ENCODE measurements at regions not wholly inside any gene's neighbourhood (a gene's known extent, or its start where the extent isn't known, plus 50 kb on each side); places are given as distances from the start of the nearest gene placed in this dataset.
A peak's percentile ranks its signal among the peaks of the same experiment; 100 is the strongest.

GRCh38 chr2:172208791-172209325 is 106.2 kb upstream of the DLX2 start:
- no peaks in the 10 kb centered on the region for H3K27me3 ChIP-seq
- no peaks in the 10 kb centered on the region for H3K36me3 ChIP-seq
- peak in 1 of 2 donors; percentile 57 for DNase-seq (ENCODE audit: low read depth in 1 of 2, low spot score in 1 of 2)
- no peaks in the 10 kb centered on the region for H3K9me3 ChIP-seq (ENCODE audit: low read depth)
- no peaks in the 10 kb centered on the region for H3K4me1 ChIP-seq (ENCODE audit: low read depth)
- H3K27ac ChIP-seq = no peak overlapping the region
- TF ChIP-seq CTCF (IDR thresholded peaks at IDR 0.05; ENCODE audit: low read depth, low read length) = no peak
- H3K4me3 ChIP-seq = no peak overlapping the region

GRCh38 chr2:172210599-172210998 is 107.9 kb upstream of the DLX2 start:
- Histone ChIP-seq H3K9me3 (ENCODE audit: low read depth) (no peaks in the 10 kb centered on the region), H3K27me3 (no peaks in the 10 kb centered on the region), H3K36me3 (no peaks in the 10 kb centered on the region), H3K27ac (no peak overlapping the region), H3K4me3 (no peak overlapping the region), H3K4me1 (ENCODE audit: low read depth) (no peaks in the 10 kb centered on the region)
- TF ChIP-seq CTCF (IDR thresholded peaks at IDR 0.05; ENCODE audit: low read depth, low read length) = no peak
- DNase-seq (ENCODE audit: low read depth in 1 of 2, low spot score in 1 of 2) = no peak

DNA sequence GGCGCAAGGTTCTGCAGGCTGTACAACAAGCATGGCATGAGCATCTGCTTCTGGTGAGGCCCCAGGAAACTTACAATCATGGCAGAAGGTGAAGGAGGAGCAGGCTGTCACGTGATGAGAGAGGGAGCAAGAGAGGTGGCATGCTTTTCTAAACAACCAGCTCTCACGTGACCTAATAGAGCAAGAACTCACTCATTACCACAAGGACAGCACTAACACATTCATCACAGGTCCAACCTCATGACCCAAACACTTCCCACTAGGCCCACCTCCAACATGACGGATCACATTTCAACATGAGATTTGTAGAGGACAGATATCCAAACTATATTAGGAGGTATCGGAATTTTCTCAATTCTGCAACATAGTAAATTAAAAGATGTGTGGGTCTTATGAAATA is 108.8 kb upstream of the DLX2 start:
- Histone ChIP-seq H3K27me3 (no peaks in the 10 kb centered on the region), H3K4me3 (no peak overlapping the region), H3K4me1 (ENCODE audit: low read depth) (no peaks in the 10 kb centered on the region), H3K9me3 (ENCODE audit: low read depth) (no peaks in the 10 kb centered on the region), H3K27ac (no peak overlapping the region), H3K36me3 (no peaks in the 10 kb centered on the region)
- DNase-seq (ENCODE audit: low read depth in 1 of 2, low spot score in 1 of 2) = peak in 1 of 2 donors; percentile 37
- TF ChIP-seq CTCF (IDR thresholded peaks at IDR 0.05; ENCODE audit: low read depth, low read length) = no peak

DNA sequence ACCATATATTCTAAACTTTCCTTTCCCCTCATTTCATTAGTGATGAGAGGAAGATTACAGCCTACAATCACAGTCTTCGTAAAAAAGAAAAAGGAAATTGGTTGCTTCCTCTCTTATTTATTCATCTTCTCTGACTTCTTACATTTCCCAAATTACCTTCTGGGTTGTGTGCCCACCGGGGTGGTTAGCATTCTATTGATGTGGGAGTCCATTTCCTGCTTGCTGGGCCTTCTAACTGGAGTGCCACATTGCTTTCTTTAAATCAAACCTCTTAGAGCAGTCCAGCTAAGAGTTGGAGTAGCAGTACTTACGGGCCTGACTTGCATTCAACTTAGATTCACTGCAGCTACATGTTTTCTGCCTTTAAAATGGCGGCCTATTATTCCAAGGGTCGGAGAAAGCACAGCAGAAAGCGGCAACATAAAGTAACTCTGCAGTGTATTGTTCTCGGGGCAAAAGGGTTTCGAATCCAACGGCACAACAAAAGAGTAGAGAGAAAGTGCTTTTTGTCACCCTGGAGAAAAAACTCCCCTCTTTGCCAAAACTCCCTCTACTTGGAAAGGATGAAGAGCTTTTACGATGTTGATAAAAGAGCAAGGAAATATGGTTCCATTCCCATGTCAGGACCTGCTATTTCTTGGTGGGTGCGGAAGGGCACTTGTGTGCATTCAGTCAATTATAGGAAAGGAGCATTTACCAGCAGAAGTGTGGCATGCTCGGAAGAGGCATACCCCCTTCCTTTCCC is 110.6 kb upstream of the DLX2 start:
- H3K27ac ChIP-seq = no peak overlapping the region
- H3K27me3 ChIP-seq = no peaks in the 10 kb centered on the region

DNA sequence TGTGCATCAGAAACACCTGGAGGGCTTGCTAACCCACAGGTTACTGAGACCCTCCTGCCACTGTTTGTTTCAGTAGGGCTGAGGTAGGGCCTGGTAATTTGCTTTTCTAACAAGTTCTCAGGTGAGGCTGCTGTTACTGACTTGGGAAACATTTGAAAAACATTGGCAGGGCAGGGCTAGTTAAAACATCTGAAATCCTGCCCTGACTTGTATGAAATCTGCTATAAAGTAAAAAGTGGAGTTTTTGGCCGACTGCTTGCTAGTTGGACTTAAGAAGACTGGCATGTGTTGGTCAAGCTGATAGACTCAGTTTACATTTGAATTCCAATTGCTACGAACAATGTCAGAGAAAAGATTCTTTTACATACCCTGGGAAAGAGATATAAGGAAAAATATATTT is 111.6 kb upstream of the DLX2 start:
- Histone ChIP-seq H3K9me3 (ENCODE audit: low read depth) (no peaks in the 10 kb centered on the region), H3K4me3 (no peak overlapping the region), H3K4me1 (ENCODE audit: low read depth) (no peaks in the 10 kb centered on the region), H3K36me3 (no peaks in the 10 kb centered on the region), H3K27ac (no peak overlapping the region), H3K27me3 (no peaks in the 10 kb centered on the region)
- no peak for DNase-seq (ENCODE audit: low read depth in 1 of 2, low spot score in 1 of 2)
- no peak for TF ChIP-seq CTCF (IDR thresholded peaks at IDR 0.05; ENCODE audit: low read depth, low read length)

More for the DNA sequence above, 110.6 kb upstream of the DLX2 start:
- Histone ChIP-seq H3K36me3 (no peaks in the 10 kb centered on the region), H3K4me3 (no peak overlapping the region), H3K4me1 (ENCODE audit: low read depth) (no peaks in the 10 kb centered on the region), H3K9me3 (ENCODE audit: low read depth) (no peaks in the 10 kb centered on the region)
- no peak for DNase-seq (ENCODE audit: low read depth in 1 of 2, low spot score in 1 of 2)
- no peak for TF ChIP-seq CTCF (IDR thresholded peaks at IDR 0.05; ENCODE audit: low read depth, low read length)

Data from cardiac muscle cell (in vitro differentiated cells and primary cell).